Psoas muscle (tissue), 7 donors: ENCODE measurements at regions not wholly inside any gene's neighbourhood (a gene's known extent, or its start where the extent isn't known, plus 50 kb on each side); places are given as distances from the start of the nearest gene placed in this dataset.

Experiments
- ATAC-seq, 4 donors: fragments of 200-7000 bp; cut with Tn5 transposase; one replicate each; pipeline ENCODE4 v1.9.1; 2020; ENCODE audit warnings: moderate library complexity in 3 of 4, mild to moderate bottlenecking in 2 of 4
- DNase-seq, 2 donors: peaks; one replicate each; pipeline ENCODE4 v3.0.0-alpha.2; 2020
- H3K27ac ChIP-seq: fragments of 200-600 bp; one replicate; pipeline ENCODE4 v1.8.0; 2022
- H3K27me3 ChIP-seq, 3 donors: fragments of 200-600 bp in 1 of 3; one replicate each; pipeline versions ENCODE4 v1.6.1 to v1.8.0; 2013 to 2022; ENCODE audit warnings: low read length in 2 of 3, mild to moderate bottlenecking in 2 of 3, moderate library complexity in 1 of 3; ENCODE audit not compliant: insufficient read depth in 3 of 3
- H3K36me3 ChIP-seq, 2 donors: fragments of 200-600 bp in 1 of 2; one replicate each; pipeline versions ENCODE4 v1.6.1 to v1.8.0; 2013 to 2022; ENCODE audit warnings: low read depth in 1 of 2, mild to moderate bottlenecking in 1 of 2, moderate library complexity in 1 of 2; ENCODE audit not compliant: insufficient read depth in 1 of 2
- H3K4me1 ChIP-seq: fragments of 200-600 bp; one replicate; pipeline ENCODE4 v1.8.0; 2022
- H3K4me3 ChIP-seq: fragments of 200-600 bp; one replicate; pipeline ENCODE4 v1.8.0; 2022; ENCODE audit warnings: mild to moderate bottlenecking
- H3K9me3 ChIP-seq: fragments of 200-600 bp; one replicate; pipeline ENCODE4 v1.8.0; 2022
- WGBS, 3 donors: extraction: QIAGEN DNeasy Blood & Tissue Kit; methylation state at CpG; one replicate each; pipeline versions ENCODE4 v1.1.6 to v1.1.7; 2013; 5-methylcytosine and 5-hydroxymethylcytosine counted together
- intact Hi-C, 2 donors: fragments of 100-400 bp; cut with DNase I; formaldehyde crosslinking; loops; one replicate each; pipeline versions ENCODE4 v1.11.0 to v1.14.2; 2022
- TF ChIP-seq, protein P1 (sequence below): fragments of 200-600 bp; IDR thresholded peaks from one replicate; pipeline ENCODE4 v1.8.0; 2022; ENCODE audit warnings: antibody characterized with exemption
- donor health status: healthy with polysubstance abuse.
- donor health status: DM: no; HTN: no; CAD: no; lungs with moderate emphysema.
- donor health status: Bipolar disorder and iron deficiency.
- donor health status: healthy.
- donor health status: DM: yes; HTN: yes; CAD: no.
- donor health status: DM: no; HTN: no; CAD: no.
- donor health status: DM: yes; HTN: yes; CAD: no.

DNA sequence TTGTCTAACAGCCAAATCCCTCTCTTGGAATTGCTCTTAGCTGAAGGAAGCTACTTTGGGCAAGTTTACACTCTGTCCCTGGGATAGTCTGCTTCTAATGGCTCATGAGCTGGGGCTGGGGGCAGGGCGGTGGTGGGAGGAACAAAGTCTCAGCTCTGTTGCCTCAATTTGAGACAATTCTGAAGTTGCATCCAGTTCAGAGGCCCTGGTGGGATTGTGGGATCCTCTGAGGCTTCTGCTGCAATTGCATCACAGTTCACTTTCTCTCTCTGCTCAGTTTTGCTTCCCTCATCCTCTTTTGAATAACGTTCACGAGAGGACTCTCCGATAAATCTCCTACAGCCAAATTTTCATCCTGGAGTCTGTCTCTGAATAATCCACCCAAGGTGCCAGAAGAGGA lies 440.6 kb upstream of the SLC35B3 start:
- Histone ChIP-seq H3K4me1 (no peaks in the 10 kb centered on the region), H3K4me3 (no peak overlapping the region), H3K27ac (no peak overlapping the region), H3K9me3 (no peaks in the 10 kb centered on the region), H3K27me3 (no peaks in the 10 kb centered on the region), H3K36me3 (no peaks in the 10 kb centered on the region)
- WGBS, 3 donors: 77 to 85% (median 79%) methylated on average over 4 of the region's 4 CpGs
- intact Hi-C loops: no loop called here
- no peak for DNase-seq
- TF ChIP-seq, protein P1, sequence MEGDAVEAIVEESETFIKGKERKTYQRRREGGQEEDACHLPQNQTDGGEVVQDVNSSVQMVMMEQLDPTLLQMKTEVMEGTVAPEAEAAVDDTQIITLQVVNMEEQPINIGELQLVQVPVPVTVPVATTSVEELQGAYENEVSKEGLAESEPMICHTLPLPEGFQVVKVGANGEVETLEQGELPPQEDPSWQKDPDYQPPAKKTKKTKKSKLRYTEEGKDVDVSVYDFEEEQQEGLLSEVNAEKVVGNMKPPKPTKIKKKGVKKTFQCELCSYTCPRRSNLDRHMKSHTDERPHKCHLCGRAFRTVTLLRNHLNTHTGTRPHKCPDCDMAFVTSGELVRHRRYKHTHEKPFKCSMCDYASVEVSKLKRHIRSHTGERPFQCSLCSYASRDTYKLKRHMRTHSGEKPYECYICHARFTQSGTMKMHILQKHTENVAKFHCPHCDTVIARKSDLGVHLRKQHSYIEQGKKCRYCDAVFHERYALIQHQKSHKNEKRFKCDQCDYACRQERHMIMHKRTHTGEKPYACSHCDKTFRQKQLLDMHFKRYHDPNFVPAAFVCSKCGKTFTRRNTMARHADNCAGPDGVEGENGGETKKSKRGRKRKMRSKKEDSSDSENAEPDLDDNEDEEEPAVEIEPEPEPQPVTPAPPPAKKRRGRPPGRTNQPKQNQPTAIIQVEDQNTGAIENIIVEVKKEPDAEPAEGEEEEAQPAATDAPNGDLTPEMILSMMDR: no peak
- no peak for ATAC-seq

DNA sequence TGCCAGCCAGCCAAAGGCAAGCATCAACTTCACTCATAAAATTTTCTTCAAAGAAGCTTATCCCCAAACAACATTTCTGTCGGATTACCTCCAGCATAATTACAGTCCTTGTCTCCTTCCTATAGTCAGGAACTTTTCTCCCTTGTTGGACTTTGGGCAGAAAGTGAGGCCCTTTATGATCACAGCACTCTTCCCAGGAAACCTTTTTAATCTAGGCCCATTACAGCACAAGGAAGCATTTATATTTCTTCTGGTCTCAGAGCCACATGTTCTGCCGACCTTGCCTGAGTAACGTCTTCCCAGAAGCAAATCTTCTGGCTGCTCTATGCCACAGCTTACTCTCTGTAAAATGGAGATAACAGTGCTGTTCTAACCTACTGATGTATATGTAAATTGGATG lies 437.2 kb upstream of the SLC35B3 start:
- intact Hi-C loops: no loop called here
- WGBS, 3 donors: 79 to 82% (median 81%) methylated on average over 3 of the region's 3 CpGs
- H3K27me3 ChIP-seq: no peaks in the 10 kb centered on the region
- no peak overlapping the region for H3K27ac ChIP-seq
- H3K4me3 ChIP-seq: no peak overlapping the region
- no peaks in the 10 kb centered on the region for H3K9me3 ChIP-seq
- no peaks in the 10 kb centered on the region for H3K36me3 ChIP-seq
- ATAC-seq (no peak), DNase-seq (no peak)
- TF ChIP-seq, protein P1: no peak
- H3K4me1 ChIP-seq: no peaks in the 10 kb centered on the region

DNA sequence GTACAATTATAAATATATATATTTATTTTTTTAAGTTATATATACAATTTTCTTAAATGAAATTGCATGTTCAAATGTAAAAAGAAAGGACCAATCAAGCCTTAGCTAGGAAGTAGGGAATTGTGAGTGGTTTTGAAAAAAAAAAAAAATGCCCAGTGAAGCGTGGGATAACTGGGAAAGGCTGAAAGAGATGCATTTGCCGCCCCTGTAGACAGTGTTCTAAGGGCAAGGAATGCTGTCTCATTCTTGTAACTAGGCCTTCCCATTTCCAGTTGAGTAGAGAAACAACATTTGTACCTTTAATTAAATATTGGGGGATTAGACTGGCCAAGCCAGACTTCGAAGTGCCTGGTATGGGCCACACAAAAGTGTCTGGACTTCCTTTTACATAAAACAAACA lies 430.1 kb upstream of the SLC35B3 start:
- no peaks in the 10 kb centered on the region for H3K36me3 ChIP-seq
- intact Hi-C loops: no loop called here
- WGBS, 3 donors: 87 to 89% (median 88%) methylated on average over 3 of the region's 3 CpGs
- no peak overlapping the region for H3K4me3 ChIP-seq
- H3K9me3 ChIP-seq: no peaks in the 10 kb centered on the region
- H3K27ac ChIP-seq: no peak overlapping the region
- TF ChIP-seq, protein P1: no peak
- DNase-seq (no peak), ATAC-seq (no peak)
- H3K4me1 ChIP-seq: no peaks in the 10 kb centered on the region
- H3K27me3 ChIP-seq: no peaks in the 10 kb centered on the region

DNA sequence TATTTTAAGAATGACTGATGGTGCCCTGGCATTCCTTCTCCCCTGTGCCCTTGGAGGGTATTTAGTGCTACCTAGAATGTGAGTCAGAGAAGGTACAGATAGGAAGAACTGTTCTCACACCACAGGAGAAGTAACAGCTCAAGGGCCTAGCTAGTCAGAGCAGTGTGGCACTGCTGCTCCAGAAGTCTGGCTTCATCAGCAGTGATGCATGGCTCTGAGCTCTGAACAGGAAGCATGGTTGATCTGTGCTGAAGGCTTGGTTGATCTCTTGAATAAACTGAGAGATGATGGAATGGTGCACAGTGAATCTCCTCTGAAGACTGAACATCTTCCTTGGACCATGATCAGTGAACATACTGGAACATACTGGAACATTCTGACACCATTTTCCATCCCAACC lies 425.3 kb upstream of the SLC35B3 start:
- no peaks in the 10 kb centered on the region for H3K4me1 ChIP-seq
- H3K36me3 ChIP-seq: no peaks in the 10 kb centered on the region
- H3K9me3 ChIP-seq: no peaks in the 10 kb centered on the region
- DNase-seq (no peak), ATAC-seq (no peak)
- intact Hi-C loops: no loop called here
- TF ChIP-seq, protein P1: no peak
- H3K27me3 ChIP-seq: no peaks in the 10 kb centered on the region
- no peak overlapping the region for H3K27ac ChIP-seq
- H3K4me3 ChIP-seq: no peak overlapping the region

DNA sequence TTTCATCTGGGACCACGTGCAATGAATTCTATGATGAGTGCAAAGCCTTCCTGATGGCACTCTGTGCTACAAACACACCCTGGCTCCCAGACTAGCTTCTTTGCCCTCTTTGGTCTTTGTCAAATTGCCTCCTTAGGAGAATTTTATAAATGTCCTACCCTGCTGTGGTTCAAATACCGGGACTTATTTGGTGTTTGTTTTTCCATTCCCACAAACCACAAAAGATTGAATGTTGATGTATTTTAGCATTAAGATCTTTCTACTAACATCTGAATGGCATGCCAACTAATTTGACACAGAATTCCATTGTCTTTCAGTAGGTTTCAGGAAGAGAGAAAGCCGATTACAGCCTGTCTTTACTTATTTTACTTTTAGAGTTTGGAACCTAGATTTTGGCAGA lies 424.2 kb upstream of the SLC35B3 start:
- Histone ChIP-seq H3K9me3 (no peaks in the 10 kb centered on the region), H3K27ac (no peak overlapping the region), H3K4me1 (no peaks in the 10 kb centered on the region), H3K4me3 (no peak overlapping the region), H3K36me3 (no peaks in the 10 kb centered on the region), H3K27me3 (no peaks in the 10 kb centered on the region)
- ATAC-seq: no peak
- no peak for DNase-seq
- intact Hi-C loops: no loop called here
- 55 to 82% (median 67%) methylated on average over 3 of the region's 3 CpGs for WGBS, 3 donors
- TF ChIP-seq, protein P1: no peak
